K562 (cell line): ENCODE measurements at regions not wholly inside any gene's neighbourhood (a gene's known extent, or its start where the extent isn't known, plus 50 kb on each side); places are given as distances from the start of the nearest gene placed in this dataset.
A peak's percentile ranks its signal among the peaks of the same experiment; 100 is the strongest.

Experiments
- ATAC-seq: fragments of 200-7000 bp; cut with Tn5 transposase; 3 replicates; pipeline ENCODE4 v1.9.1; 2020; ENCODE audit warnings: moderate library complexity
- BruUV-seq: library from RNA; stranded (reverse); fragments of 400-500 nt; replicated peaks from 2 replicates; lab custom pipeline; 2021; lab: Mats Ljungman, UMichigan
- CTCF ChIA-PET: fragments of 300-600 bp; formaldehyde crosslinking; extraction: SDS; loops from one replicate; lab custom pipeline; 2021; ENCODE audit warnings: low intra/inter-chr PET ratio; lab: Yijun Ruan, JAX
- POLR2A ChIA-PET: fragments of 300-600, 350-650 bp; sonication (Branson Sonifier 250); formaldehyde crosslinking; extraction: SDS; loops from one replicate; lab custom pipeline; 2021; ENCODE audit warnings: antibody characterized with exemption, inconsistent platforms; lab: Yijun Ruan, JAX
- DNase-seq, 4 experiments: peaks; one replicate each; pipeline versions ENCODE4 v3.0.0 to v3.0.0-alpha.2; 2011 to 2018; ENCODE audit warnings: low spot score in 3 of 4, mixed read lengths in 3 of 4; ENCODE audit errors: extremely low read depth in 1 of 4
- FAIRE-seq: peaks from 2 replicates; lab custom pipeline; 2011; peaks lifted over from hg19 to GRCh38; lab: Jason Lieb, UNC
- H2AFZ ChIP-seq: 2 replicates; pipeline ENCODE4 v1.6.0; 2011; ENCODE audit warnings: low read depth, low read length, control low read depth, inconsistent platforms
- H3K27ac ChIP-seq: fragments of 200-600 bp; 3 replicates; pipeline ENCODE4 v1.8.0; 2011; ENCODE audit warnings: low read depth, mild to moderate bottlenecking, control low read depth, inconsistent platforms, low read length, moderate library complexity, mixed read lengths; ENCODE audit errors: extremely low read depth
- H3K27me3 ChIP-seq, 2 experiments: fragments of 300-600 bp in 1 of 2; 2 replicates in 1 of 2; 3 replicates in 1 of 2; pipeline versions ENCODE4 v1.6.0 to v1.8.0; 2011; ENCODE audit warnings: inconsistent platforms in 2 of 2, low read length in 2 of 2, mild to moderate bottlenecking in 1 of 2, mixed read lengths in 1 of 2, moderate library complexity in 1 of 2; ENCODE audit not compliant: control insufficient read depth in 2 of 2, insufficient read depth in 2 of 2
- H3K36me3 ChIP-seq: fragments of 300-600 bp; 3 replicates; pipeline ENCODE4 v1.8.0; 2011; ENCODE audit warnings: mild to moderate bottlenecking, low read length, inconsistent platforms; ENCODE audit not compliant: control insufficient read depth, insufficient read depth
- H3K4me1 ChIP-seq, 2 experiments: fragments of 200-600 bp in 1 of 2; replicated peaks in 1 of 2; 2 replicates in 1 of 2; 3 replicates in 1 of 2; pipeline versions ENCODE4 v1.5.1 to v1.8.0; 2011; ENCODE audit warnings: inconsistent platforms in 2 of 2, low read length in 2 of 2, mild to moderate bottlenecking in 1 of 2, mixed read lengths in 1 of 2, moderate library complexity in 1 of 2; ENCODE audit not compliant: control insufficient read depth in 2 of 2, insufficient read depth in 2 of 2
- H3K4me2 ChIP-seq: 2 replicates; pipeline ENCODE4 v1.6.1; 2011; ENCODE audit warnings: low read length, control low read depth, inconsistent platforms, mixed read lengths; ENCODE audit not compliant: insufficient read depth
- H3K4me3 ChIP-seq: fragments of 200-600 bp; sonication (generic), shearing (Covaris generic); 2 replicates; pipeline ENCODE4 v1.5.1; 2016; ENCODE audit warnings: control low read depth, inconsistent platforms
- H3K79me2 ChIP-seq: fragments of 200-600 bp; 3 replicates; pipeline ENCODE4 v1.8.0; 2011; ENCODE audit warnings: low read length, inconsistent platforms; ENCODE audit not compliant: control insufficient read depth, insufficient read depth
- H3K9ac ChIP-seq, 2 experiments: 2 replicates each; pipeline versions ENCODE4 v1.6.0 to v1.6.1; 2011; ENCODE audit warnings: low read depth in 2 of 2, low read length in 2 of 2, control low read depth in 1 of 2, inconsistent platforms in 1 of 2, mild to moderate bottlenecking in 1 of 2, mixed read lengths in 1 of 2; ENCODE audit not compliant: insufficient read depth in 1 of 2
- H3K9me1 ChIP-seq: one replicate; pipeline ENCODE4 v1.6.0; 2011; ENCODE audit warnings: inconsistent platforms, mild to moderate bottlenecking, low read length, moderate library complexity; ENCODE audit not compliant: control insufficient read depth, insufficient read depth
- H3K9me3 ChIP-seq: replicated peaks from 2 replicates; pipeline ENCODE4 v1.5.1; 2011; ENCODE audit warnings: low read depth, low read length, inconsistent platforms; ENCODE audit not compliant: control insufficient read depth, insufficient read depth
- H4K20me1 ChIP-seq: replicated peaks from 2 replicates; pipeline ENCODE4 v1.6.1; 2011; ENCODE audit warnings: low read length, inconsistent platforms, mixed read lengths; ENCODE audit not compliant: control insufficient read depth, insufficient read depth
- C11orf30 ChIP-seq: fragments of 450-650 bp; IDR thresholded peaks from 2 replicates; pipeline ENCODE4 v1.6.1; 2016; ENCODE audit warnings: low read depth, mild to moderate bottlenecking
- KAT7 ChIP-seq: sonication (generic); formaldehyde crosslinking; IDR thresholded peaks from 2 replicates; pipeline ENCODE4 v1.8.0; 2022; ENCODE audit warnings: missing genetic modification reagents, mild to moderate bottlenecking, borderline replicate concordance
- ZNF263 ChIP-seq: sonication (generic); formaldehyde crosslinking; IDR thresholded peaks from 2 replicates; pipeline ENCODE4 v1.8.0; 2022; ENCODE audit warnings: mild to moderate bottlenecking, missing genetic modification reagents, borderline replicate concordance
- ZNF699 ChIP-seq: fragments of 250-450 bp; sonication (Bioruptor Pico); IDR thresholded peaks from 2 replicates; pipeline ENCODE4 v1.8.0; 2021; ENCODE audit warnings: mild to moderate bottlenecking, moderate library complexity; ENCODE audit not compliant: insufficient replicate concordance
- WGBS: fragments of 100-300 bp; shearing (Covaris generic); methylation state at CpG from one replicate; pipeline ENCODE4 v1.1.6; 2016; ENCODE audit warnings: low coverage, mixed read lengths; ENCODE audit not compliant: insufficient coverage; ENCODE audit errors: missing lambda C conversion rate; 5-methylcytosine and 5-hydroxymethylcytosine counted together
- in situ Hi-C: fragments of 300-500 bp; cut with MboI; formaldehyde crosslinking; loops from 4 replicates; pipeline ENCODE4 v1.15.0; 2018; ENCODE audit warnings: inconsistent platforms, mixed read lengths
- intact Hi-C: fragments of 100-400 bp; cut with micrococcal nuclease; formaldehyde crosslinking; loops from 2 replicates; pipeline ENCODE4 v1.14.2; 2022
- TF ChIP-seq, protein P1 (sequence below): fragments of 250-450 bp; sonication (Bioruptor Pico); IDR thresholded peaks from 2 replicates; pipeline ENCODE4 v1.5.1; 2021; ENCODE audit warnings: mild to moderate bottlenecking
- TF ChIP-seq, protein P2 (sequence below): fragments of 250-450 bp; sonication (Bioruptor Pico); IDR thresholded peaks from 2 replicates; pipeline ENCODE4 v1.5.0; 2021; ENCODE audit warnings: mild to moderate bottlenecking, borderline replicate concordance
- TF ChIP-seq, protein P3 (sequence below): fragments of 450-650 bp; IDR thresholded peaks from 2 replicates; pipeline ENCODE4 v1.6.1; 2016; ENCODE audit warnings: borderline replicate concordance

DNA sequence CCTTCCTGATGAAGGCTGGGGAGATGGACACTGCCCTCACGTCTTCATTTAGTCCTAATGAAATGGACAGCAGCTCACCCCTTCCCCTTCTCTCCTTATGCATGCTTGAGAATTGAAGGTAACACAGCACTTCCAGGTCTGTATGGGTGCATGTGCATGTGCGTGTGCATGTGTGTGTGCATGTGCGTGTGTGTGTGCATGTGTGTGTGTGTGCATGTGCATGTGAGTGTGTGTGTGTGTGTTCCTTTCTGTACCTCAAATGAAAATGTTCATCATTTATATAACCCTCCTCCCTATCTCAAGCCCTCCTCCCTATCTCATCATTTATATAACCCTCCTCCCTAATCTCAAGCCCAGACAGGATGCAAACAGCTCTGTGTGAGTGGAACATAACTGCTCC, 444.8 kb downstream of the MAT2B start:
- Histone ChIP-seq H3K4me1 (no peaks in the 10 kb centered on the region), H3K9me3 (0 out of 2 replicates have a peak, but pooled peaks cover 2% of the 10 kb centered on the region), H2AFZ (no peak overlapping the region), H3K4me3 (no peak overlapping the region), H3K9me1 (no peaks in the 10 kb centered on the region), H3K27ac (no peak overlapping the region), H4K20me1 (no peaks in the 10 kb centered on the region), H3K79me2 (no peaks in the 10 kb centered on the region), H3K4me2 (no peak overlapping the region), H3K36me3 (no peaks in the 10 kb centered on the region), H3K9ac (no peak overlapping the region), H3K27me3 (no peaks in the 10 kb centered on the region)
- no TSS peak for BruUV-seq
- ChIA-PET CTCF (no interaction called here), POLR2A (no interaction called here)
- TF ChIP-seq, protein P1, sequence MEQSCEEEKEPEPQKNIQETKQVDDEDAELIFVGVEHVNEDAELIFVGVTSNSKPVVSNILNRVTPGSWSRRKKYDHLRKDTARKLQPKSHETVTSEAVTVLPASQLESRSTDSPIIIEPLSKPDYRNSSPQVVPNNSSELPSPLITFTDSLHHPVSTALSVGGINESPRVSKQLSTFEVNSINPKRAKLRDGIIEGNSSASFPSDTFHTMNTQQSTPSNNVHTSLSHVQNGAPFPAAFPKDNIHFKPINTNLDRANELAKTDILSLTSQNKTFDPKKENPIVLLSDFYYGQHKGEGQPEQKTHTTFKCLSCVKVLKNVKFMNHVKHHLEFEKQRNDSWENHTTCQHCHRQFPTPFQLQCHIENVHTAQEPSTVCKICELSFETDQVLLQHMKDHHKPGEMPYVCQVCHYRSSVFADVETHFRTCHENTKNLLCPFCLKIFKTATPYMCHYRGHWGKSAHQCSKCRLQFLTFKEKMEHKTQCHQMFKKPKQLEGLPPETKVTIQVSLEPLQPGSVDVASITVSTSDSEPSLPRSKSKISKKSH, result no peak
- peak; percentile 41 for TF ChIP-seq ZNF263
- FAIRE-seq (no peak), ATAC-seq (no peak), DNase-seq (no peak)
- intact Hi-C loops (no loop called here), in situ Hi-C loops (no loop called here)
- WGBS, result 4% methylated on average over 3 of the region's 3 CpGs

DNA sequence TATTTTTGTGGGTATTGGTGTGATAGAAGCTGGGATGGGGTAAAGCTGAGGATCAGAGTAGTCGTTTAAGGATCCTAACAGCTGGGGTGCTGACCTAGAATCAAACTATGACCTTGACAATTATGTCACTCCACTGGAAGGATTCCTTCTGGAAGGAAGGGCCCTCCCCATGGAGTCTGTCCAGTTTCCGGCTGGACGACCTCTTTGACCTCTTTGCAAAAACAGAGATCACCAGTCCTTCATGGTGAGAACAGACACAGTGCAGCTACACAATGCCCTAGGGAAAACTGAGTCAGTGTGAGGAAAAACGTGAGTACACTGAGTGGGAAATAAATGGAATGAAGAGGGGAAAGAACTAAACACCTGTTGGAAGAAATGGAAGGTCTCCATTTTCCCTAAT, 445.6 kb downstream of the MAT2B start:
- DNase-seq, result no peak
- BruUV-seq, result no TSS peak
- no peak overlapping the region for H3K4me2 ChIP-seq
- no peak overlapping the region for H3K4me3 ChIP-seq
- no peaks in the 10 kb centered on the region for H4K20me1 ChIP-seq
- no peak overlapping the region for H2AFZ ChIP-seq
- no peak overlapping the region for H3K9ac ChIP-seq
- no peak for ATAC-seq
- H3K4me1 ChIP-seq, result no peaks in the 10 kb centered on the region
- no peaks in the 10 kb centered on the region for H3K36me3 ChIP-seq
- H3K9me3 ChIP-seq, result 0 out of 2 replicates have a peak, but pooled peaks cover 2% of the 10 kb centered on the region
- H3K79me2 ChIP-seq, result no peaks in the 10 kb centered on the region
- H3K9me1 ChIP-seq, result no peaks in the 10 kb centered on the region
- 0% methylated on average over 4 of the region's 4 CpGs for WGBS
- in situ Hi-C loops, result no loop called here
- no peak overlapping the region for H3K27ac ChIP-seq
- POLR2A ChIA-PET, result no interaction called here
- FAIRE-seq, result no peak
- no peak for TF ChIP-seq C11orf30
- TF ChIP-seq, protein P2, sequence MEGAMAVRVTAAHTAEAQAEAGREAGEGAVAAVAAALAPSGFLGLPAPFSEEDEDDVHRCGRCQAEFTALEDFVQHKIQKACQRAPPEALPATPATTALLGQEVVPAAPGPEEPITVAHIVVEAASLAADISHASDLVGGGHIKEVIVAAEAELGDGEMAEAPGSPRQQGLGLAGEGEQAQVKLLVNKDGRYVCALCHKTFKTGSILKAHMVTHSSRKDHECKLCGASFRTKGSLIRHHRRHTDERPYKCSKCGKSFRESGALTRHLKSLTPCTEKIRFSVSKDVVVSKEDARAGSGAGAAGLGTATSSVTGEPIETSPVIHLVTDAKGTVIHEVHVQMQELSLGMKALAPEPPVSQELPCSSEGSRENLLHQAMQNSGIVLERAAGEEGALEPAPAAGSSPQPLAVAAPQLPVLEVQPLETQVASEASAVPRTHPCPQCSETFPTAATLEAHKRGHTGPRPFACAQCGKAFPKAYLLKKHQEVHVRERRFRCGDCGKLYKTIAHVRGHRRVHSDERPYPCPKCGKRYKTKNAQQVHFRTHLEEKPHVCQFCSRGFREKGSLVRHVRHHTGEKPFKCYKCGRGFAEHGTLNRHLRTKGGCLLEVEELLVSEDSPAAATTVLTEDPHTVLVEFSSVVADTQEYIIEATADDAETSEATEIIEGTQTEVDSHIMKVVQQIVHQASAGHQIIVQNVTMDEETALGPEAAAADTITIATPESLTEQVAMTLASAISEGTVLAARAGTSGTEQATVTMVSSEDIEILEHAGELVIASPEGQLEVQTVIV, result no peak
- TF ChIP-seq, protein P3, sequence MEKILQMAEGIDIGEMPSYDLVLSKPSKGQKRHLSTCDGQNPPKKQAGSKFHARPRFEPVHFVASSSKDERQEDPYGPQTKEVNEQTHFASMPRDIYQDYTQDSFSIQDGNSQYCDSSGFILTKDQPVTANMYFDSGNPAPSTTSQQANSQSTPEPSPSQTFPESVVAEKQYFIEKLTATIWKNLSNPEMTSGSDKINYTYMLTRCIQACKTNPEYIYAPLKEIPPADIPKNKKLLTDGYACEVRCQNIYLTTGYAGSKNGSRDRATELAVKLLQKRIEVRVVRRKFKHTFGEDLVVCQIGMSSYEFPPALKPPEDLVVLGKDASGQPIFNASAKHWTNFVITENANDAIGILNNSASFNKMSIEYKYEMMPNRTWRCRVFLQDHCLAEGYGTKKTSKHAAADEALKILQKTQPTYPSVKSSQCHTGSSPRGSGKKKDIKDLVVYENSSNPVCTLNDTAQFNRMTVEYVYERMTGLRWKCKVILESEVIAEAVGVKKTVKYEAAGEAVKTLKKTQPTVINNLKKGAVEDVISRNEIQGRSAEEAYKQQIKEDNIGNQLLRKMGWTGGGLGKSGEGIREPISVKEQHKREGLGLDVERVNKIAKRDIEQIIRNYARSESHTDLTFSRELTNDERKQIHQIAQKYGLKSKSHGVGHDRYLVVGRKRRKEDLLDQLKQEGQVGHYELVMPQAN, result no peak
- no peak for TF ChIP-seq KAT7
- TF ChIP-seq ZNF699, result no peak
- intact Hi-C loops, result no loop called here
- CTCF ChIA-PET, result no interaction called here
- H3K27me3 ChIP-seq, result no peaks in the 10 kb centered on the region
